H1 (cell line): ENCODE measurements at regions not wholly inside any gene's neighbourhood (a gene's known extent, or its start where the extent isn't known, plus 50 kb on each side); places are given as distances from the start of the nearest gene placed in this dataset.
A peak's percentile ranks its signal among the peaks of the same experiment; 100 is the strongest.

Experiments used
- CTCF ChIA-PET: fragments of 300-600 bp; sonication (Branson Sonifier 250); formaldehyde crosslinking; loops from one replicate; lab custom pipeline; 2021; ENCODE audit not compliant: partially characterized antibody; lab: Charles Lee
- POLR2A ChIA-PET: fragments of 300-600 bp; sonication (Branson Sonifier 250); formaldehyde crosslinking; loops from one replicate; lab custom pipeline; 2021; ENCODE audit warnings: inconsistent platforms; ENCODE audit not compliant: partially characterized antibody; lab: Charles Lee
- DNase-seq, 2 experiments: peaks; one replicate each; pipeline versions ENCODE4 v3.0.0 to v3.0.0-alpha.2; 2010 to 2022; ENCODE audit warnings: low spot score in 2 of 2, low read depth in 1 of 2, mixed read lengths in 1 of 2
- FAIRE-seq: peaks from 2 replicates; lab custom pipeline; 2011; peaks lifted over from hg19 to GRCh38; lab: Jason Lieb, UNC
- H2AFZ ChIP-seq: 2 replicates; pipeline ENCODE4 v1.8.1; 2012; ENCODE audit warnings: low read length, inconsistent platforms
- H2AK5ac ChIP-seq: 2 replicates; pipeline ENCODE4 v1.6.1; 2013; ENCODE audit warnings: low read depth, low read length
- H2BK120ac ChIP-seq: replicated peaks from 2 replicates; pipeline ENCODE3; 2013; ENCODE audit warnings: low read depth, low read length, inconsistent platforms
- H2BK12ac ChIP-seq: 2 replicates; pipeline ENCODE4 v1.6.1; 2013; ENCODE audit warnings: low read depth, low read length
- H2BK15ac ChIP-seq: 2 replicates; pipeline ENCODE4 v1.6.1; 2013; ENCODE audit warnings: low read length
- H2BK20ac ChIP-seq: 2 replicates; pipeline ENCODE4 v1.6.1; 2013; ENCODE audit warnings: low read length
- H2BK5ac ChIP-seq: 2 replicates; pipeline ENCODE4 v1.6.1; 2013; ENCODE audit warnings: low read depth, low read length
- H3K14ac ChIP-seq: 2 replicates; pipeline ENCODE4 v1.6.1; 2013; ENCODE audit warnings: inconsistent platforms; ENCODE audit not compliant: insufficient read length
- H3K18ac ChIP-seq: 2 replicates; pipeline ENCODE4 v1.6.1; 2013; ENCODE audit warnings: low read length; ENCODE audit errors: extremely low read depth
- H3K23ac ChIP-seq: 2 replicates; pipeline ENCODE4 v1.6.1; 2013; ENCODE audit warnings: inconsistent platforms; ENCODE audit not compliant: insufficient read length
- H3K23me2 ChIP-seq: 2 replicates; pipeline ENCODE4 v1.6.1; 2013; ENCODE audit warnings: low read depth, low read length
- H3K27ac ChIP-seq: 2 replicates; pipeline ENCODE4 v1.6.1; 2011; ENCODE audit warnings: low read depth, low read length, inconsistent platforms
- H3K27me3 ChIP-seq, 4 experiments: replicated peaks in 1 of 4; 1 replicate in 1 of 4; 2 replicates in 3 of 4; pipeline versions ENCODE4 v1.6.1 to v1.8.1; 2011 to 2013; ENCODE audit warnings: low read length in 3 of 4, mild to moderate bottlenecking in 3 of 4, inconsistent platforms in 2 of 4, mixed read lengths in 2 of 4, moderate library complexity in 1 of 4; ENCODE audit not compliant: control insufficient read depth in 3 of 4, insufficient read depth in 3 of 4; ENCODE audit errors: extremely low read depth in 1 of 4
- H3K36me3 ChIP-seq, 4 experiments: 2 replicates each; pipeline versions ENCODE4 v1.6.1 to v1.8.1; 2011 to 2013; ENCODE audit warnings: mild to moderate bottlenecking in 4 of 4, low read length in 3 of 4, moderate library complexity in 2 of 4, control low read depth in 1 of 4, inconsistent platforms in 1 of 4; ENCODE audit not compliant: insufficient read depth in 4 of 4, control insufficient read depth in 2 of 4
- H3K4ac ChIP-seq: replicated peaks from 2 replicates; pipeline ENCODE3; 2013; ENCODE audit warnings: low read length, low read depth, mixed read lengths, inconsistent platforms; ENCODE audit not compliant: insufficient read length
- H3K4me1 ChIP-seq, 4 experiments: replicated peaks in 1 of 4; 1 replicate in 1 of 4; 2 replicates in 3 of 4; pipeline versions ENCODE4 v1.6.1 to v1.8.1; 2011 to 2013; ENCODE audit warnings: low read length in 3 of 4, inconsistent platforms in 2 of 4, mixed read lengths in 1 of 4; ENCODE audit not compliant: insufficient read depth in 4 of 4, control insufficient read depth in 3 of 4
- H3K4me2 ChIP-seq, 2 experiments: 2 replicates each; pipeline versions ENCODE4 v1.6.1 to v1.8.1; 2011 to 2013; ENCODE audit warnings: low read depth in 2 of 2, low read length in 2 of 2, control low read depth in 1 of 2, inconsistent platforms in 1 of 2, mild to moderate bottlenecking in 1 of 2; ENCODE audit not compliant: insufficient read depth in 1 of 2
- H3K4me3 ChIP-seq, 4 experiments: fragments of 200-600, 300-600 bp in 1 of 4; sonication (generic), shearing (Covaris generic), sonication (Bioruptor Twin) in 1 of 4; 2 replicates each; pipeline versions ENCODE4 v1.5.1 to v1.8.1; 2011 to 2016; ENCODE audit warnings: low read length in 4 of 4, low read depth in 3 of 4, control low read depth in 2 of 4, inconsistent platforms in 2 of 4, mild to moderate bottlenecking in 2 of 4, mixed read lengths in 1 of 4, moderate library complexity in 1 of 4; ENCODE audit not compliant: insufficient read depth in 2 of 4; ENCODE audit errors: extremely low read depth in 1 of 4
- H3K56ac ChIP-seq: replicated peaks from 2 replicates; pipeline ENCODE3; 2013; ENCODE audit warnings: low read depth, mild to moderate bottlenecking, mixed read lengths, low read length, inconsistent platforms; ENCODE audit not compliant: insufficient read length
- H3K79me1 ChIP-seq: 2 replicates; pipeline ENCODE4 v1.6.1; 2013; ENCODE audit warnings: low read depth, low read length, control low read depth
- H3K79me2 ChIP-seq, 2 experiments: 2 replicates each; pipeline versions ENCODE4 v1.6.1 to v1.8.1; 2012 to 2013; ENCODE audit warnings: low read length in 2 of 2, mild to moderate bottlenecking in 2 of 2, inconsistent platforms in 1 of 2; ENCODE audit not compliant: insufficient read depth in 2 of 2, control insufficient read depth in 1 of 2
- H3K9ac ChIP-seq, 4 experiments: replicated peaks in 1 of 4; 1 replicate in 1 of 4; 2 replicates in 3 of 4; pipeline versions ENCODE4 v1.6.1 to v1.8.1; 2011 to 2013; ENCODE audit warnings: low read depth in 3 of 4, low read length in 3 of 4, control low read depth in 2 of 4, mild to moderate bottlenecking in 2 of 4, moderate library complexity in 2 of 4, inconsistent platforms in 1 of 4; ENCODE audit errors: extremely low read depth in 1 of 4
- H3K9me3 ChIP-seq, 2 experiments: 2 replicates each; pipeline versions ENCODE4 v1.6.1 to v1.8.1; 2012 to 2013; ENCODE audit warnings: mild to moderate bottlenecking in 2 of 2, moderate library complexity in 2 of 2, control low read depth in 1 of 2, inconsistent platforms in 1 of 2, low read depth in 1 of 2, low read length in 1 of 2, mixed read lengths in 1 of 2; ENCODE audit not compliant: insufficient read depth in 2 of 2
- H4K20me1 ChIP-seq, 2 experiments: replicated peaks in 1 of 2; 2 replicates each; pipeline versions ENCODE3 to v1.8.1; 2011 to 2013; ENCODE audit warnings: inconsistent platforms in 2 of 2, low read length in 2 of 2, mild to moderate bottlenecking in 1 of 2; ENCODE audit not compliant: insufficient read depth in 2 of 2, control insufficient read depth in 1 of 2
- H4K5ac ChIP-seq: 2 replicates; pipeline ENCODE4 v1.6.1; 2013; ENCODE audit warnings: low read length, low read depth, mixed read lengths, inconsistent platforms; ENCODE audit not compliant: insufficient read length
- H4K8ac ChIP-seq: 2 replicates; pipeline ENCODE4 v1.8.0; 2013; ENCODE audit warnings: mild to moderate bottlenecking, moderate library complexity, low read length, inconsistent platforms; ENCODE audit not compliant: insufficient read depth; ENCODE audit errors: extremely low read depth
- H4K91ac ChIP-seq: replicated peaks from 2 replicates; pipeline ENCODE3; 2013; ENCODE audit warnings: low read length, mixed read lengths, inconsistent platforms; ENCODE audit not compliant: insufficient read length
- GABPA ChIP-seq: IDR thresholded peaks from 2 replicates; pipeline ENCODE4 v1.6.1; 2011; ENCODE audit warnings: mild to moderate bottlenecking, low read length, moderate library complexity, borderline replicate concordance; ENCODE audit not compliant: insufficient read depth
- JUN ChIP-seq: IDR thresholded peaks from 2 replicates; pipeline ENCODE4 v1.6.1; 2011; ENCODE audit warnings: low read depth, mild to moderate bottlenecking, improper control_type of control experiment, low read length
- PHF8 ChIP-seq: fragments of 200-600 bp; sonication (generic); conservative IDR thresholded peaks from 2 replicates; pipeline ENCODE4 v1.7.1; 2012; ENCODE audit warnings: low read depth, mild to moderate bottlenecking, inconsistent platforms, low read length, moderate library complexity
- RNF2 ChIP-seq: fragments of 200-900, 300-1000 bp; sonication (generic); IDR thresholded peaks from 2 replicates; pipeline ENCODE4 v1.7.1; 2016; ENCODE audit warnings: borderline replicate concordance, low read depth, mild to moderate bottlenecking, antibody characterized with exemption, low read length; ENCODE audit not compliant: poor library complexity, severe bottlenecking; ENCODE audit errors: missing control alignments
- SP4 ChIP-seq: IDR thresholded peaks from 2 replicates; pipeline ENCODE4 v1.6.1; 2012; ENCODE audit warnings: low read length, inconsistent platforms
- USF2 ChIP-seq: IDR thresholded peaks from 2 replicates; pipeline ENCODE4 v1.6.1; 2011; ENCODE audit warnings: low read length, improper control_type of control experiment
- WGBS, 2 experiments: shearing (Covaris generic) in 1 of 2; methylation state at CpG; one replicate each; pipeline versions ENCODE4 v1.1.6 to v1.1.7; 2013 to 2015; ENCODE audit warnings: low lambda C conversion rate in 2 of 2, mixed read lengths in 2 of 2, inconsistent platforms in 1 of 2, low coverage in 1 of 2, missing lambda C conversion rate in 1 of 2; ENCODE audit not compliant: insufficient replicate concordance in 2 of 2, insufficient coverage in 1 of 2, insufficient read length in 1 of 2; ENCODE audit errors: extremely low coverage in 1 of 2, missing lambda C conversion rate in 1 of 2; 5-methylcytosine and 5-hydroxymethylcytosine counted together

GRCh38 chr6:15751721-15752350, 89.0 kb upstream of the DTNBP1 start:
- no peak for TF ChIP-seq USF2
- TF ChIP-seq GABPA = no peak
- TF ChIP-seq JUN = no peak
- TF ChIP-seq SP4 = no peak
- no peak for TF ChIP-seq RNF2
- TF ChIP-seq PHF8 = no peak
- no peaks in the 10 kb centered on the region; a peak in 1 of 7 replicates for H3K27me3 ChIP-seq
- H4K91ac ChIP-seq = no peak overlapping the region
- no peaks in the 10 kb centered on the region for H3K79me1 ChIP-seq
- no peak overlapping the region for H4K5ac ChIP-seq
- no peak overlapping the region for H2AK5ac ChIP-seq
- no peak overlapping the region for H3K56ac ChIP-seq
- H3K4ac ChIP-seq = no peak overlapping the region
- H3K4me1 ChIP-seq = no peaks in the 10 kb centered on the region; a peak in 1 of 7 replicates
- H2BK5ac ChIP-seq = no peak overlapping the region
- no peak overlapping the region for H3K23ac ChIP-seq
- 96% methylated on average over 3 of the region's 3 CpGs; no CpG with 5 or more reads in 1 of the 2 experiments for WGBS, 2 experiments
- no peak overlapping the region for H4K8ac ChIP-seq
- DNase-seq (no peak), FAIRE-seq (no peak)
- H2AFZ ChIP-seq = 0 out of 2 replicates have a peak overlapping the region, but pooled peaks have one; percentile 23
- H2BK12ac ChIP-seq = no peak overlapping the region
- no peak overlapping the region for H3K4me2 ChIP-seq
- H3K14ac ChIP-seq = no peak overlapping the region
- no peaks in the 10 kb centered on the region for H3K9me3 ChIP-seq
- no peak overlapping the region for H3K9ac ChIP-seq
- H3K36me3 ChIP-seq = no peaks in the 10 kb centered on the region
- no peak overlapping the region for H3K4me3 ChIP-seq
- ChIA-PET POLR2A (no interaction called here), CTCF (interaction anchor here (2.6 kb wide), 1 partner anchor 431 kb away, joined by 8 read pairs; no protein-coding TSS in a partner anchor)
- no peaks in the 10 kb centered on the region for H3K23me2 ChIP-seq
- no peak overlapping the region for H3K18ac ChIP-seq
- no peak overlapping the region for H2BK15ac ChIP-seq
- H3K27ac ChIP-seq = no peak overlapping the region
- no peaks in the 10 kb centered on the region for H3K79me2 ChIP-seq
- no peak overlapping the region for H2BK20ac ChIP-seq
- H2BK120ac ChIP-seq = no peak overlapping the region
- H4K20me1 ChIP-seq = no peaks in the 10 kb centered on the region
